Breast epithelium (tissue), 4 donors: ENCODE measurements at regions not wholly inside any gene's neighbourhood (a gene's known extent, or its start where the extent isn't known, plus 50 kb on each side); places are given as distances from the start of the nearest gene placed in this dataset.

ENCODE experiments used
- DNase-seq, 2 donors: peaks; one replicate each; pipeline ENCODE4 v3.0.0-alpha.2; 2019; ENCODE audit warnings: low spot score in 2 of 2
- H3K27ac ChIP-seq, 2 donors: fragments of 200-600 bp; sonication (generic) in 1 of 2; one replicate each; pipeline ENCODE4 v1.5.1; 2016 to 2019; ENCODE audit warnings: mild to moderate bottlenecking in 1 of 2
- H3K27me3 ChIP-seq, 2 donors: fragments of 200-600 bp; sonication (generic) in 1 of 2; one replicate each; pipeline versions ENCODE4 v1.5.1 to v1.6.0; 2017 to 2019; ENCODE audit warnings: control low read depth in 1 of 2, mild to moderate bottlenecking in 1 of 2
- H3K36me3 ChIP-seq: fragments of 200-600 bp; one replicate; pipeline ENCODE4 v1.5.1; 2019
- H3K4me1 ChIP-seq, 2 donors: fragments of 200-600 bp; sonication (generic); one replicate each; pipeline ENCODE4 v1.5.1; 2016 to 2019; ENCODE audit warnings: control low read depth in 1 of 2
- H3K4me3 ChIP-seq, 3 donors: fragments of 200-600 bp; sonication (generic); 1 replicate in 2 of 3; 2 replicates in 1 of 3; pipeline ENCODE4 v1.5.1; 2016 to 2019; ENCODE audit warnings: mild to moderate bottlenecking in 3 of 3, moderate library complexity in 2 of 3
- H3K9me3 ChIP-seq, 2 donors: fragments of 200-600 bp; sonication (generic) in 1 of 2; one replicate each; pipeline ENCODE4 v1.5.1; 2016 to 2019; ENCODE audit warnings: control low read depth in 1 of 2
- CTCF ChIP-seq, 3 donors: fragments of 450-650 bp; IDR thresholded peaks; one replicate each; pipeline ENCODE4 v1.5.1; 2016 to 2017; ENCODE audit warnings: antibody characterized with exemption in 3 of 3, mild to moderate bottlenecking in 3 of 3, moderate library complexity in 3 of 3
- POLR2A ChIP-seq: fragments of 450-650 bp; IDR thresholded peaks from one replicate; pipeline ENCODE4 v1.6.1; 2016; ENCODE audit warnings: antibody characterized with exemption, mild to moderate bottlenecking, moderate library complexity
- POLR2AphosphoS5 ChIP-seq, 3 donors: sonication (generic); formaldehyde crosslinking; IDR thresholded peaks; one replicate each; pipeline ENCODE4 v1.6.1; 2017; ENCODE audit warnings: antibody characterized with exemption in 3 of 3
- intact Hi-C: fragments of 100-400 bp; cut with DNase I; formaldehyde crosslinking; loops from one replicate; pipeline ENCODE4 v1.15.1; 2023; ENCODE audit warnings: low total_unique reads

- no peak overlapping the region for H3K27ac ChIP-seq
- no peaks in the 10 kb centered on the region for H3K36me3 ChIP-seq
- no peak overlapping the region for H3K4me3 ChIP-seq
- no peak for DNase-seq
- H3K9me3 ChIP-seq, result peaks cover 0 to 3% of the 10 kb centered on the region in 2 donors
- no peaks in the 10 kb centered on the region for H3K27me3 ChIP-seq
- H3K4me1 ChIP-seq, result no peaks in the 10 kb centered on the region
- intact Hi-C loops, result no loop called here
- TF ChIP-seq POLR2A (no peak), POLR2AphosphoS5 (IDR thresholded peaks at IDR 0.05) (no peak), CTCF (IDR thresholded peaks at IDR 0.05) (no peak)
These were observed 528.4 kb upstream of the SYT4 start for GRCh38 chr18:43805646-43806194.

GRCh38 chr18:43812627-43813026 is 535.3 kb upstream of the SYT4 start:
- no peak overlapping the region for H3K27ac ChIP-seq
- H3K27me3 ChIP-seq, result no peaks in the 10 kb centered on the region
- H3K9me3 ChIP-seq, result peaks cover 0 to 4% of the 10 kb centered on the region in 2 donors
- no peak for DNase-seq
- TF ChIP-seq POLR2AphosphoS5 (IDR thresholded peaks at IDR 0.05), result no peak
- no peak for TF ChIP-seq CTCF (IDR thresholded peaks at IDR 0.05)
- no peak for TF ChIP-seq POLR2A
- H3K36me3 ChIP-seq, result no peaks in the 10 kb centered on the region
- H3K4me1 ChIP-seq, result no peaks in the 10 kb centered on the region
- intact Hi-C loops, result no loop called here
- H3K4me3 ChIP-seq, result no peak overlapping the region

DNA sequence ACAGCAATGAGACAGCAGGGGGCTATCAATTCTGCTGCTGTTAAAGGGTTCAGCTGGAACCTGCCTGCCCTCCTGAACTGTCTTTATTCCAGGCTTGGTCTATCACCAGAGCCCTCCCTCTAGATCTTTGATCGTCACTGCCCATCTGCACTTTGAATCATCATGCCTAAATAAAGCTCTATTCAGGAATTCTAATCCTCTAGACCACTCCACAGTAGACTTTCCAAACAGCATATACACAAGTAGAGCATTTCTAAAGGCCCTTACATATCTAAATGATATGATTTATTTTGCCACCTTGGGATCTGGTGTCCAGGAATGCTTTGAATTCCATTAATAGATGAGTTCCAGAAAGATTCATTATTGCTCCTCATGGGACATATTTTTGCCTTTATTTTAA is 542.1 kb upstream of the SYT4 start:
- Histone ChIP-seq H3K9me3 (peaks cover 0 to 4% of the 10 kb centered on the region in 2 donors), H3K27me3 (no peaks in the 10 kb centered on the region), H3K4me3 (no peak overlapping the region), H3K4me1 (no peaks in the 10 kb centered on the region), H3K36me3 (no peaks in the 10 kb centered on the region), H3K27ac (no peak overlapping the region)
- no peak for DNase-seq
- TF ChIP-seq POLR2A, result no peak
- no peak for TF ChIP-seq CTCF (IDR thresholded peaks at IDR 0.05)
- no peak for TF ChIP-seq POLR2AphosphoS5 (IDR thresholded peaks at IDR 0.05)
- intact Hi-C loops, result no loop called here

GRCh38 chr18:43819873-43820272 is 542.6 kb upstream of the SYT4 start:
- no peaks in the 10 kb centered on the region for H3K4me1 ChIP-seq
- no peak overlapping the region for H3K27ac ChIP-seq
- H3K4me3 ChIP-seq, result no peak overlapping the region
- no peaks in the 10 kb centered on the region for H3K36me3 ChIP-seq
- H3K27me3 ChIP-seq, result no peaks in the 10 kb centered on the region
- TF ChIP-seq POLR2AphosphoS5 (IDR thresholded peaks at IDR 0.05) (no peak), POLR2A (no peak), CTCF (IDR thresholded peaks at IDR 0.05) (no peak)
- DNase-seq, result no peak
- intact Hi-C loops, result no loop called here
- H3K9me3 ChIP-seq, result peaks cover 0 to 4% of the 10 kb centered on the region in 2 donors

DNA sequence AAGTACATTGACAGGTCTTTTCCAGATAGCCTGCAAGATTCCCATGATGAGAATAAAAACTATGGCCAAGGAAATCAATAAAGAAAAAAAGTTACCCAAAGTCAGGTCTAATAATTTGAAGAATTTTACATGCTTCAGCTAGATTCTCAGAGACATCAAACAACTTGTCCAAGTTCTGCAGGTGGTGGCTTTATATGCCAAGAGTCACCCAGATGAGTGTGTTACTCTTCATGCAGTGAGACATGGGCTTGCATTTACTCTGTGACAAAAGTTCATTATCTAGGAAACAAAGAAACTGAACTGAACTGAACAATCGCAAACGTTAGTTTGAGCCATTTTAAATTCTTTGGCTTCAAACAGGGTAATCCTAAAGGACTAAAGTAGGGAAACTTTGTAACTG is 548.5 kb upstream of the SYT4 start:
- no peaks in the 10 kb centered on the region for H3K27me3 ChIP-seq
- no peak overlapping the region for H3K27ac ChIP-seq
- no peaks in the 10 kb centered on the region for H3K4me1 ChIP-seq
- intact Hi-C loops, result no loop called here
- H3K4me3 ChIP-seq, result no peak overlapping the region
- TF ChIP-seq POLR2AphosphoS5 (IDR thresholded peaks at IDR 0.05) (no peak), CTCF (IDR thresholded peaks at IDR 0.05) (no peak), POLR2A (no peak)
- no peak for DNase-seq
- H3K36me3 ChIP-seq, result no peaks in the 10 kb centered on the region
- no peaks in the 10 kb centered on the region for H3K9me3 ChIP-seq
